NCI-H748 treated with DMSO at 0.1 percent for 48 hours (cell line): ENCODE measurements at regions not wholly inside any gene's neighbourhood (a gene's known extent, or its start where the extent isn't known, plus 50 kb on each side); places are given as distances from the start of the nearest gene placed in this dataset.

ENCODE experiments used
- DNase-seq: peaks from one replicate; lab custom pipeline; 2025; lab: John Stamatoyannopoulos, UW

DNA sequence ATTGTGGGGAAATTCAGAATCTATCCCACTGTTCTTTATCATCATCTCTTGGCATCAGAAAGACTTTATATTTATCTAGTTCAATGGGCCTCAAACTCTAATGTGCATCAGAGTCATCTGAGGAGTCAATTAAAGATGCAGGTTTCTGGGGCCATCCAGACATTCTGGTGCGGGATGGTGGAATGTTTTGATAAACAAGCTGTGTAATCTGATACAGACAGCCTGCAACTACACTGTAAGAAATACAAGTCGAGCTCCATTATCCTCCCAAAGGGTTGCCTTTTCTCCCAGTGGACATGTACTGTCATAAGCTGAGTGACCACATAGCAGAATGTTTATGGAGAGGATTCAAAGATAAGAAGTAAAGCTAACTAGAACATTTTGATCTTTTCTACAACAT is 515.3 kb upstream of the DCC start:
- DNase-seq, result no peak

DNA sequence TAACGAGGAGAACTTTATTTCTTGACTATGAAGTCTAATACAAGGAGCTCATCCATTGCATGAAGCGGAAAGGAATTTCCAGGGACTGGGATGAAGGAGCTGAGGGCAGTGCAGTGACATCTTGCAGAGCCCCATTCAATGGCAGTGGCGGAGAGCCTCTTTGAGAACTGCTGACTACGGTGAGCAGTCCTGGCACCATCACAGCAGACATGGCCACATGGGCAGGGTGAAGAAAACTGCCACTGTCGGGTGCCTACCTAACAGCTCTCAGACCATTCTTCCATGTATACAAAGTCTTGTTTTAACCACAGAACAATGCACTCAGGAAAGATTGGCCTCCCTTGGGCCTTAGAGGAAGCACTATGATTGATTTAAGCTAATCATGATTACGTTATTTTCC is 506.1 kb upstream of the DCC start:
- no peak for DNase-seq

DNA sequence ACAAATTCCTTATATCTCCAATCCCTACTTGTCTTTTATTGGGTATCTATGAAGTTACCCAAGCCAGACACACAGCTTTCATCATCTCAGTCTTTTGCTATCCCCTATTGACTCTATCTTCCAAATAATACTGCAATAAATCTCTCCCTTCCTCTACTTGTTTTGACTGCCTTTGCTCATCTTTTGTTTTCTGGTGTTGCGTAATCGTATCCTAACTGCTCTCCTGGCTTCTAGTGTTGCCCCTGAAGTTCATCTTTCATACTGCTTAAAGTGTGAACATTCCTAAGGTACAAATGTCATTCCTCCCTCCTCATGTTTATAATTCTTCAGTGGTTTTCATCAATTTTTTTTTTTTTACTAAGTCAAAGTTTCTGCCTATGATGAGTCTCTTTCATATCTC is 491.3 kb upstream of the DCC start:
- DNase-seq, result no peak

DNA sequence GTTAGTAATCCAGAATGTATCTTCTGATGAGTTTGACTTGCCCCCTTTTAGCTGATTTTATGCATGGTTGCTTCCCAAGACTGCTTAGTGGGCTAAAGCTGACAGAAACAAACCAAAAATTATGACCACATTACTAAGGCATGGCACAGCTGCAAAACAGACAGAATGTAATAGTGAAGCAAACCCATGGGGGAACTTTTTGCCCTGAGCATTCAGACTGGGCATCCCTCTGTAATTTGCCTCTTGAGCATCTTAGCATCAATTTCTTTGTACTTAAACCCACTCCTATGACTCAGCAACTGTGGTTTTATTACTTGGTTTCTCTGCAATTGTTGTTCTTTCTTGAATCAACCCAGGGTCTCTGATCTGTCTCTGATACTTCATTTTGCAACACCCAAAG is 487.3 kb upstream of the DCC start:
- no peak for DNase-seq

DNA sequence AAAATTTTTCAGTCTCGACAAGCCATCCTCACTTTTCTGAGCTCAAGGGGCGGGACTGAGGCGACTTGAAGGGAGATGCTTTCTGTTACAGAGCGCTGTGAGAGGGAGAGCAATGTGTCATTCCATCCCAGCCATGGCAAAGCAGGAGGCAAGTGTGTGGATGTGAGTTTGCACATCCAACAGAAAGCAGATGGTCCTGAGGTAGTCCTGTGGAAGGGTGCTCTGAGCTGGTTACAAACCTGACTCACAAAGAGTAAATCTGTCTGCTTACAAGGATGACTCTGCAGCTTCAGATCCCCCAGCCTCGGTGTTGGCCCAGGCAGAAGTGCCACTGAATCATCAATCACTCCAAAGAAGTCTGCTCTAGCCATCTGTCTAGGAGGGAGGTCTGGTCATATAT is 482.0 kb upstream of the DCC start:
- no peak for DNase-seq

DNA sequence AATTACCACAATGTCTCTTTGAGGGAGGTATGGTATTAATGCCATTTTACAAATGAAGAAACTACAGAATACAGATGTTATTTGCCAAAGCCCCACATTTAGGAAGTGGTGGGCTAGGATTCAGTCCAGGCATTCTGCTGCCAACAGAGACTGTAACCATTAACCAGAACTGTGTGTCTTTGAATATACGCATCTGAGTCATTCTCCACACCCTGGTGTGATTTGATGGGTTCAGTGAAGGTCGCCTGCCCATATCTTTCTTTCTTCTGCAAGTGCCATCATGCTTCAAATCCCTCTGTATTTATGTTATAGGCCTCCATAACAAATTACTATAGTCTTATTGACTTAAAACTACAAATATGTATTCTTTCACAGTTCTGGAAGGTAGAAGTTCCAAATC is 479.0 kb upstream of the DCC start:
- no peak for DNase-seq

DNA sequence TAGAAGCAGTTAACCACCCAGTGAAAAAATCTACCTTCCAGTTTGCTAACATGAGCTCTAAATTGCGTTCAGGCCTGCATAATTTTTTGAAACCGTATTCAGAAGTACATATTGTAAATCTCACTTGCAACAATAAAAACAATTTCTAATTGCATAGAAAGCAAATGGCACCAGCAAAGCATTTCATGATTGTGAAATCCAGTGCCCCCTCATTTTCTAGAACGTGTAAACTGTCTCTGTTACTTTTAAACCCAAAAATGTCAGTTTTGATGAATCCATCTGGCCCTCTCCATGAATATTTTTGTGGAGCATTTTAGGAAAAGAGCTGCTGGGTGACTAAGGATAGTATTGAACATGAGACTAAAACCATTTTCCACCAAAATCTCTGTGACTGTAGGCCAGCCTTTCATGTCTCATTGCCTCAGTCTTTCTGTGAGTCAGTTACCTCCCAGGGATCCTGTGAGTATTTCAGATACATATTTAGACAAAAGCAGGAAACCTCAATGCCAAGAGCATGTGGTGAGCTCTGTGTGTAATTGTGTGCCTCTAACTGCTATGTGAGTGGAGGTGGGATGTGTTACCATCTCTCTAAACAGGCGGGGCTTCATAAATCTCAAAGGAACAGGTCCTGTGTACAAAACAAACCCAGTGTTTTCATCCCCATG is 477.8 kb upstream of the DCC start:
- DNase-seq, result no peak

DNA sequence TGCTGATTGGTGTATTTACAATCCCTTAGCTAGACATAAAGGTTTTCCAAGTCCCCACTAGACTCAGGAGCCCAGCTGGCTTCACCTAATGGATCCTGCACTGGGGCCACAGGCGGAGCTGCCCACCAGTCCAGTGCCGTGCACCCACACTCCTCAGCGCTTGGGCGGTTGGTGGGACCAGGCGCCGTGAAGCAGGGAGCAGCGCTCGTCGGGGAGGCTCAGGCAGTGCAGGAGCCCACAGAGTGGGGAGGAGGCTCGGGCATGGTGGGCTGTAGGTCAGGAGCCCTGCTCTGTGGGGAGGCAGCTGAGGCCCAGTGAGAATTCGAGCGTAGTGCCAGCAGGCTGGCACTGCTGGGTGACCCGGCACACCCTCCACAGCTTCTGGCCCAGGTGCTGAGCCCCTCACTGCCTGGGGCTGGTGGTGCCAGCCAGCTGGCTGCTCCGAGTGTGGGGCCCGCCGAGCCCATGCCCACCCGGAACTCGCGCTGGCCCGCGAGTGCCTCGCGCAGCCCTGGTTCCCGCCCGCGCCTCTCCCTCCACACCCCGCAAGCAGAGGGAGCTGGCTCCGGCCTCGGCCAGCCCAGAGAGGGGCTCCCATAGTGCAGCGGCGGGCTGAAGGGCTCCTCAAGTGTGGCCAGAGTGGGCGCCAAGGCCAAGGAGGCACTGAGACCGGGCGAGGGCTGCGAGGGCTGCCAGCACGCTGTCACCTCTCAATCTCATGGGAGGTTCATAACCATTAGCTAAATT is 475.6 kb upstream of the DCC start:
- no peak for DNase-seq

DNA sequence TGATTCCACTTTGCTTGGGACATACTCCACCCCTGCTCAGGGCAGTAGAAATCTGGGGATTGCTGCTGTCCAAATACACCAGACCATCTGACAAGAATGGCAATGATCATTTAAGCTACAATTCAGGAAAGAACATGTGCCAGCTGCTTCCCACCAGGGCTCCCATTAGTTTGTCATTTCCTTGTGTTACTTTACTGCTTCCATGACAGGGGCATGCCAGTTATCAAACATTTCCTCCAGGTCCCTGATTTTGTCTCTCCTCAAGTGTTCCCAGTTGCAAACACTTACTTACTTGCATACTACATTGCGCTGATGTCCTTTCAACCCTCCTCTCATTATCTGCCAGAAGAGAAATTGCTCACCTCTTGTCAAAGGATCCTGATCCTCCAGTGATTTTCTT is 474.5 kb upstream of the DCC start:
- no peak for DNase-seq

DNA sequence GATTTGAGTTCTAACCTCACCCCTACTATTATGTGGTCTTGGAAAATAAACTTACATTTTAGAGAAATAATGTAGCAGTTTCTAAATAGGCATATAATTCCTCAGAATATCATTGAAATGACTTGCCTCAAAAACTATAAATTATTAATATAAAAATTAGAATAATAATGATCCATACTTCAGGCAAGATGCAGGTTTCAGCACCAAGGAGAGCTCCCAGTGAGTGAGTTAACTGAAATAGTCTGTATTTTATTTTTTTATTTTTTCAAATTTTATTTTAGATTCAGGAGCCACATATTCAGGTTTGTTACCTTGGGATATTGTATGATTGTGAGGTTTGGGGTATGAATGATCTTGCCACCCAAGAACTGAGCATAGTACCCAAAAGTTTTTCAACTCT is 472.2 kb upstream of the DCC start:
- DNase-seq, result no peak

DNA sequence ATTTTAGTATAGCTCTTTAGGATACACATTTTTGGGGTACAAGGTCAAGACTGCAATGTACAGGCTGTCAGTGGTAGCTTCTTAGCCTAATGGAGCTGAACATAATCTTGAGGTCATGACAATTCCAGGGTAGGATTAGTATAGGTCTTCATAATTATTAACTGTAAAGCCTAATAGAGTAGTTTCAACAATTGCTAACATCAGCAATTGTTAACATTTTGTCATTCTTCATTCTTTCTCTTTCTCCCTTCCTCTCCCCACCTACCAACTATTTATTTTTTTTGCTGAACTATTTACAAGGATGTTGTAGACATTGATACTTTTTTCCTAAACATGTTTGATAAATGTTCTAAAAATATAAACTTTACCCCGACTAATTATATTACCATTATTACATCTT is 461.3 kb upstream of the DCC start:
- no peak for DNase-seq

DNA sequence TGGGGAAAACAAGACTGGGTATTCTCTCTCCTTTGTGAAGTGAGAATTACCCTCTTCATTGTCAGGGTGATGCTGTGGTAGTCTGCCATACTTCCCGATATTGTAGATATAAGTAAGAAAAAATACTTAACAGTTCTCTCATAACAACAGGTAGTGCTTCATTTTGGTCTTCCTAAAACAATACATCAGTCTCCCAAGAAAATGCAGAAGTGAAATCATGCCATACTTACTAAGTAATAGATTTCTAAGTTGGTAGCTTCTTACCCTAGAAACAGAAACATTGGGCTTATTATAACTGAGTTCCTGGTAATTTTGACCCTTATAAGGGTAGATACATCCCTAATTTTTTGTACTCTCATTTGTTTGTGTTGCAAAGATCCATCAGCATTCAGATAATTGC is 460.7 kb upstream of the DCC start:
- no peak for DNase-seq

DNA sequence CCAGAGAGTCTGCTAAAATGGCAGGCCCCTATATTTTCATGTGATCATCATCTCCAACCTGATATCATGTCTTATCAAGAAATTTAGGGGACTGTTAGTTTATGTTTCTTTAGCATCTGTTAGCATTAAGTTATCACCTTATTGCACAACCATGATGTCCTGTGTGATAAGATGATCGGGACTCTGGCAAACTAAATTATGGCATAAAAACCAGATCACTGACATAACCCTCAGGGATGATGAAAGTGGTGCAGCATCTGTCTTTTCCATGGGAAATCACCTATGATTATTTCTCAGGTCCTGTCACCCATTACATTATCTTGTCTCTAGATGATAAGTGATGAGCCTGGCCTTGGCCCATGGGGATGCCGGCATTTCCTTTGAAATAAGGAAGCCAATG is 458.6 kb upstream of the DCC start:
- no peak for DNase-seq

DNA sequence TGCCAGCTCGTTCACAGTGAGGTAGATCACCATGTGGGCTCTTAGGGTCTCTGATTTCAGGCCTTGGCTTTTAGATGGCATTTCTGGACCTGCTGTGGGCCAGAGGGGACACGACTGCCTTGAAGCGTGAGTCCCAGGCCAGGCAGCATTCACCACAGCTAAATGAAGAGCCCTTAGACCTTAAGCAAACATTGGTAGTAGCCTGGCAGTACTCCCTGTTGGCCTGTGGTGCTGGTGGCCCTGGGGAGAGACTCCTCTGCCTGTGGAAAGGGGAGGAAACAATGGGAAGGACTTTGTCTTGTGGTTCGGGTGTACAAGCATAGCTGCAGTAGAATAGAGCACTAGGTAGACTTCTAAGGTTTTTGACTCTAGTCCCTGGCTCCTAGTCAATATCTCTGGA is 456.0 kb upstream of the DCC start:
- no peak for DNase-seq

DNA sequence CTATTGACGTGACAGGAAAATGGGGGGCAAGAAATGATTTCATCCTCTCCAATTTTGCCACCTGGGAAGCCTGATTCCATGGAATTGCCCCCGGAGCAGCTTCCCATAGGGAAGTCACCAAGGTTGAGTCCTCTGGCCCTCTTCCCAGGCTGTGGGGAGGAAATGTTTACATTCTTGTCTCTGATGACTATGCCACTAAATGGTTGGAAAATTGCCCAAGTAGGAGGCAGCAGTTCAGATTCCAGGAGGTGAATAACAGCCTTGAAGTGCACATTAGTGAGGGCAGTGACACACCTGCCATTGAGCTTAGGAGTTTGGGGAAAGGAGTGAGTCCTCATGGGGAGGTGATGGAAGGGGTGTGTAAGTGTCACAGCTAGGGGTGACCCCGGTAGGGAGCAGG is 449.2 kb upstream of the DCC start:
- peak; percentile 99 for DNase-seq

DNA sequence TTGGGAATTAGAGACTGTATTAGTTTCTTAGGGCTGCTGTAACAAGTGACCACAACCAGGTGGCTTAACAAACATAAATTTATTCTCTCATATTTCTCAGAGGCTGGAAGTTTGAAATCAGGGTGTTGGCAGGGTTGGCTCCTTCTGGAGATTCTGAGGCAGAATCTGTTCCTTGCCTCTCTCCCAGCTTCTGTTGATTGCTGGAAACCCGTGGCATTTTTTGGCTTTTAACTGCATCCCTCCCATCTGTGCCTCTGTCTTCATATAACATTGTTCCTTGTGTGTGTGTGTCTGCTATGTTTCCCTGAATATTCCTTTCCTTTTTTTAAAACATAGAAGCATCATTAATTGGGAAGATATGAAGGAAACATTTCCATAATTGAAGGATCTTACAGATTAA is 448.1 kb upstream of the DCC start:
- DNase-seq, result no peak

DNA sequence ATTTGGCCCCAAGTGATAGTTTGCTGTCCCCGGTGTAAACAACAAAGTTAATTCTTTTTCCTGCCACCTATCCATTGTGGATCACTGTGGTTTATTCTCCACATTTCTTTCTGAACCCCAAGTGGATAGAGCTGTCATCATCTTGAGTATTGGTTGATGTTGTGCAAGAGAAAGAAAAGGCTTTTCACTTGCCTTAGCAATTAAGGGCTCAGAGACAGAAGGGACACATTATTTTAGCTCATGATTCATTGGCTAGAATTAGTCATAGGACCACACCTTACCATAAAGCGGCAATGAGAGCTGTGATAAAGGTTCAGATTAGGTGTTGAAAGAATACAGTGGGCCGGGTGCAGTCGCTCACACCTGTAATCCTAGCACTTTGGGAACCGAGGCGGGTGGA is 442.1 kb upstream of the DCC start:
- no peak for DNase-seq

DNA sequence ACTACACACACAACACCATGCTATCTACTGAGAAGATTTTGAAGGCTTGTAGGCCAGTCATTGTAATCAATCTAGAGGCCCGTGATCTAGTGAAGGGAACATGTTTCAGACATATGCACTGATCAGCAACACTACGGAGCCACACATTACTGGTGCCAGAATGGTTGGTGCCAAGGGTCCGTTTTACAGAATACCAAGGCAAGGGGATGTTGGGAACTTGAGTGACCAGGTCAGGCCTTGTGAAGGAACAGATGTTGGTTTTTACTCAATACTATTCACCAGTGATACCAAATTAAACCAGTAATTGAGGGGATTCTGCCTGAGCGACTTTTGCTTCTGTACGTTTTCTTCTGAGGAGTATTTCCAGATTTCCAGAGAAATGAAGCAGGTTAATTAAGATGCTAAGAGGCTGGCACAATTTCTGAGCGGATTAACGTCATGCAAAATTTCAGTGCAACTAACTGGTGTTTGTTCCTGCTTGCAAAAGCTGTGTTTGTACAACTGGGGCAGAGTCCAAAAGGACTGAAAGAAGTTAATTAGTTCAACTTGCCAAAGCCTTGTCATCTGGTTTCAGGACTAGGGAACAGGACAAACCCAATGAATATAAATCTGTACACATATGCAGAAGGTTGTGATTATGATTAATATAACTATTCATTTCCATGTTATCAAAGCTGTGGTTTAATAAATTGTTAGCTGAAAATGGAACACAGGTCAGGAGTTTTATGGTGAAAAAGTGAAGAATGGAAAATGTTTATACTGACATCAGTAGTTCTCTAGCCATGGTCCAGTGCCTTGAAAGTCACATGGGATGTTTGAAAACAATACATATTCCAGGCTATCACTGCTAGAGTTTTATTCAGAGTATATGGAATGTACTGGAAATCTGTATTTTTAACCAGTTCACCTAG is 432.1 kb upstream of the DCC start:
- DNase-seq, result no peak

DNA sequence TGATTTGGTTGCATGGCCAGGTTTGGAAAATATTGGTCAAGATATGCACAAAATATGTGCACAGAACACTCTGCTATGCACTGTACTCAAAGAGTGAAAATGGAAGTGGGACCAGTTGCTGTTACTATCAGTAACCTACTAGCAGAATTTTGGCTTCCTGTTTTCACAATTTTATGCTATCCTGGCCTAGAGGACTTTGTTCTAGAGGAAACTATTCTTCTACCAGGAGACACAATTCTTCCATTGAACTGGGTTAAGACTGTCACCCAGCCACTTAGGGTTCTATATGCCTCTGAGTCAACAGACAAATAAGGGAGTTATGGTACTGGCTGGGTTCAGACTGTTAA is 431.4 kb upstream of the DCC start:
- no peak for DNase-seq

DNA sequence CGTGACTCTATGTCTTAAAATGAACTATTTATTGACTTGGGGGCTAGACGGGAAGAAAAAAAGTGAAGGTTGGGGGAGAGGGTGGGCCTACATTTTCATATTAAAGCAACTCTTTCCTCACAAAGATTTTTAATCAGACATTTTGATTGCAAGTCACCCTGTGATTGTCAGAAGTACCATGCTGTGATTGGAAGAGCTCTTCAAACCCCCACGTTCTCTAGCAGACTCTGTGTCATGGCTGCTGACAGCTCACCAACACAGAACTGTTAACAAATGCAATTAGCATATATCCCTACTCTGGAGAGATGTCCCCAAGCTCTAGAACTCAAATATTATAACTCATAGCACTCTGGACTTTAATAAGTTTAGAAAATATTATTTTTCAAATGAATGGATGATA is 428.4 kb upstream of the DCC start:
- no peak for DNase-seq

DNA sequence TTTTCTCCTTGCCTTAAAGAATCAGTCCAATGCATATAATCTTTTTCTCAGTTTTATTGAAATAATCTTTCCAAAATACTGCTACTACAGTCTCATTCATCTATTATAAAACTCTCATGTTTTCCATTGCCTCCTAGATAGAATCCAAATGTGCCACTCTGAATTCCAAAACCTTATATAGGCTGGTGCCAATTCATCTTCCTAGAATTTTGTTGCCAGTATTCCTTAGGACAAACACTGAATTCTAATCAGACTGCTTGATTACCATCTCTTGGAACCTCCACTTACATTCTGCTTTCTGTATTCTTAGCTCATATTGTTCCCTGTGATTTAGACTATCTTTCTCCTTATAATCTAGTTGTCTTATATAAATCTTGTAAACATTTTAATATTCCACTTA is 427.6 kb upstream of the DCC start:
- no peak for DNase-seq

DNA sequence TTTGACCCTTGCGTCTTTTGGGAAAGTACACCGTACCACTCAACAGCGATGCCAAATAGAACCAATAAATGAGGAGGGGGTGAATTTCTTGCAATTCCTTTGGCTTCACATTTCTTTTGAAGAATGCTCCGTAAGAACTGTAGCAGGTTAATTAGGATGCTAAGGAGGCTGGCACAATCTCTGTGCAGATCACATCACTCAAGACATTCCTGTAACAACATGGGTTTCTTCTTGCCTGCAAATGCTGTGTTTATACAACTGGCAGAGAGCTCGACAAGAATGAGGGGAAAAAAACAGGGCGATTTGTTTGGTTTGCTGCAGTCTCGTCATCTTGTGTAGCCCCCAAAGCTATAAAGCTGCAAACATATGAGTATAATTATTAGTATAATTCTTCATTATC is 424.8 kb upstream of the DCC start:
- no peak for DNase-seq

DNA sequence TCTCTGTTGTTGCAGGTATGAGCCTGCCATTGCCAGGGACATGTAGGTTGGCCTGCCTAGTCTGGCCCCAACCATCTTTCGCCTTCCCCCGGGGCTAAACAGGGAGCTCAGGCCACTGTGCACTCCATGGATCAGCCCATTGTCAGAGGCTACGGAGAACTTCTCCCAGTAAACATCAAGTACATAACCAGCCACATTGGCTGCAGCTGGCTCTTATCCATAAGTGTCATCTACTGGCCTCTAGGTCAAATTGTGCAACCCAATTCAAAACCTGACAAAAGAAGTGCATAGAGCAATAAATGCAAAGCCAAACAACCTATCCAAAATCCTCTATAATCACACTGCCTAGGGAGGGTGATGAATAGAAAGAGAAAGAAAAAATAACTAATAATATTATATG is 418.1 kb upstream of the DCC start:
- DNase-seq, result no peak
